HEK293 (cell line): ENCODE measurements at regions not wholly inside any gene's neighbourhood (a gene's known extent, or its start where the extent isn't known, plus 50 kb on each side); places are given as distances from the start of the nearest gene placed in this dataset.

Experiments
- CTCF ChIA-PET: fragments of 350-600 bp; formaldehyde crosslinking; extraction: SDS; loops from one replicate; lab custom pipeline; 2021; ENCODE audit warnings: antibody characterized with exemption; lab: Yijun Ruan, JAX
- POLR2A ChIA-PET: fragments of 300-600 bp; formaldehyde crosslinking; extraction: SDS; loops from one replicate; lab custom pipeline; 2020; ENCODE audit warnings: antibody characterized with exemption, inconsistent platforms; lab: Yijun Ruan, JAX
- H3K27ac ChIP-seq: fragments of 200-500 bp; sonication (Bioruptor generic); 2 replicates; pipeline ENCODE4 v1.5.1; 2014; ENCODE audit warnings: low read depth, low read length, control low read depth, inconsistent platforms; ENCODE audit errors: extremely low read depth
- H3K36me3 ChIP-seq, 2 experiments: fragments of 200-500 bp in 1 of 2; sonication (Bioruptor generic) in 1 of 2; 1 replicate in 1 of 2; 2 replicates in 1 of 2; pipeline ENCODE4 v1.5.1; 2014 to 2017; ENCODE audit warnings: inconsistent platforms in 2 of 2, low read length in 2 of 2; ENCODE audit not compliant: control insufficient read depth in 2 of 2, insufficient read depth in 1 of 2
- H3K4me1 ChIP-seq: fragments of 200-500 bp; sonication (Bioruptor generic); 2 replicates; pipeline ENCODE4 v1.5.1; 2014; ENCODE audit warnings: mild to moderate bottlenecking, low read length, inconsistent platforms; ENCODE audit not compliant: control insufficient read depth, insufficient read depth
- H3K4me3 ChIP-seq: 2 replicates; pipeline ENCODE4 v1.5.1; 2011; ENCODE audit warnings: low read depth, mild to moderate bottlenecking, control low read depth, low read length, moderate library complexity
- H3K9me3 ChIP-seq: fragments of 200-500 bp; sonication (Bioruptor generic); 2 replicates; pipeline ENCODE4 v1.5.1; 2014; ENCODE audit warnings: low read depth, low read length, inconsistent platforms; ENCODE audit not compliant: control insufficient read depth, insufficient read depth
- BCL11B ChIP-seq: fragments of 450-650 bp; formaldehyde crosslinking; IDR thresholded peaks from 2 replicates; pipeline ENCODE4 v1.5.1; 2016; ENCODE audit warnings: low read depth, missing biosample characterization, missing genetic modification characterization
- EGR2 ChIP-seq: fragments of 450-650 bp; formaldehyde crosslinking; IDR thresholded peaks from 2 replicates; pipeline ENCODE4 v1.5.1; 2016; ENCODE audit warnings: low read depth, missing biosample characterization, missing genetic modification characterization
- GLIS1 ChIP-seq: fragments of 450-650 bp; formaldehyde crosslinking; IDR thresholded peaks from 2 replicates; pipeline ENCODE4 v1.5.1; 2016; ENCODE audit warnings: missing biosample characterization, missing genetic modification characterization
- GLIS2 ChIP-seq: fragments of 450-650 bp; formaldehyde crosslinking; IDR thresholded peaks from 2 replicates; pipeline ENCODE4 v1.5.1; 2016; ENCODE audit warnings: missing biosample characterization, missing genetic modification characterization
- IKZF3 ChIP-seq: fragments of 450-650 bp; IDR thresholded peaks from 2 replicates; pipeline ENCODE4 v1.5.0; 2018; ENCODE audit warnings: missing biosample characterization, mild to moderate bottlenecking, missing genetic modification characterization, moderate library complexity
- KLF1 ChIP-seq: fragments of 450-650 bp; formaldehyde crosslinking; IDR thresholded peaks from 2 replicates; pipeline ENCODE4 v1.5.1; 2016; ENCODE audit warnings: missing biosample characterization, missing genetic modification characterization
- KLF16 ChIP-seq: fragments of 450-650 bp; formaldehyde crosslinking; IDR thresholded peaks from 2 replicates; pipeline ENCODE4 v1.5.1; 2017; ENCODE audit warnings: missing biosample characterization, missing genetic modification characterization
- MZF1 ChIP-seq: fragments of 450-650 bp; formaldehyde crosslinking; IDR thresholded peaks from 2 replicates; pipeline ENCODE4 v1.5.1; 2017; ENCODE audit warnings: missing biosample characterization, missing genetic modification characterization, borderline replicate concordance
- OSR2 ChIP-seq: fragments of 450-650 bp; formaldehyde crosslinking; IDR thresholded peaks from 2 replicates; pipeline ENCODE4 v1.5.1; 2016; ENCODE audit warnings: missing biosample characterization, missing genetic modification characterization
- PRDM1 ChIP-seq: fragments of 450-650 bp; formaldehyde crosslinking; IDR thresholded peaks from 2 replicates; pipeline ENCODE4; 2016; ENCODE audit warnings: missing biosample characterization, missing genetic modification characterization
- YY1 ChIP-seq: fragments of 450-650 bp; formaldehyde crosslinking; IDR thresholded peaks from 2 replicates; pipeline ENCODE4 v1.5.1; 2018; ENCODE audit warnings: missing biosample characterization, missing genetic modification characterization
- ZFHX2 ChIP-seq: fragments of 450-650 bp; formaldehyde crosslinking; conservative IDR thresholded peaks from 2 replicates; pipeline ENCODE4 v1.5.1; 2016; ENCODE audit warnings: missing biosample characterization, missing genetic modification characterization
- ZNF132 ChIP-seq: fragments of 450-650 bp; formaldehyde crosslinking; IDR thresholded peaks from 2 replicates; pipeline ENCODE4 v1.5.1; 2017; ENCODE audit warnings: missing biosample characterization, missing genetic modification characterization, borderline replicate concordance
- ZNF155 ChIP-seq: fragments of 450-650 bp; formaldehyde crosslinking; IDR thresholded peaks from 2 replicates; pipeline ENCODE4 v1.5.1; 2016; ENCODE audit warnings: missing biosample characterization, missing genetic modification characterization
- ZNF202 ChIP-seq: fragments of 450-650 bp; formaldehyde crosslinking; IDR thresholded peaks from 2 replicates; pipeline ENCODE4 v1.5.1; 2016; ENCODE audit warnings: missing biosample characterization, missing genetic modification characterization, borderline replicate concordance
- ZNF416 ChIP-seq: fragments of 450-650 bp; formaldehyde crosslinking; IDR thresholded peaks from 2 replicates; pipeline ENCODE4 v1.5.1; 2016; ENCODE audit warnings: missing biosample characterization, missing genetic modification characterization
- ZNF514 ChIP-seq: fragments of 450-650 bp; formaldehyde crosslinking; IDR thresholded peaks from 2 replicates; pipeline ENCODE4 v1.5.1; 2016; ENCODE audit warnings: missing biosample characterization, missing genetic modification characterization
- ZNF521 ChIP-seq: fragments of 450-650 bp; formaldehyde crosslinking; IDR thresholded peaks from 2 replicates; pipeline ENCODE4 v1.5.1; 2017; ENCODE audit warnings: missing biosample characterization, mild to moderate bottlenecking, missing genetic modification characterization
- ZNF596 ChIP-seq: fragments of 450-650 bp; IDR thresholded peaks from 2 replicates; pipeline ENCODE4 v1.5.0; 2018; ENCODE audit warnings: missing biosample characterization, mild to moderate bottlenecking, missing genetic modification characterization, moderate library complexity
- ZNF629 ChIP-seq: fragments of 450-650 bp; formaldehyde crosslinking; IDR thresholded peaks from 2 replicates; pipeline ENCODE4 v1.5.1; 2017; ENCODE audit warnings: missing biosample characterization, missing genetic modification characterization
- ZNF768 ChIP-seq: fragments of 450-650 bp; formaldehyde crosslinking; IDR thresholded peaks from 2 replicates; pipeline ENCODE4 v1.5.1; 2018; ENCODE audit warnings: missing biosample characterization, mild to moderate bottlenecking, missing genetic modification characterization
- ZNF785 ChIP-seq: fragments of 450-650 bp; formaldehyde crosslinking; IDR thresholded peaks from 2 replicates; pipeline ENCODE4 v1.5.1; 2016; ENCODE audit warnings: missing biosample characterization, missing genetic modification characterization
- TF ChIP-seq, protein P1 (sequence below): fragments of 450-650 bp; formaldehyde crosslinking; IDR thresholded peaks from 2 replicates; pipeline ENCODE4 v1.5.1; 2016; ENCODE audit warnings: missing biosample characterization, missing genetic modification characterization, borderline replicate concordance
- TF ChIP-seq, protein P2 (sequence below): fragments of 450-650 bp; formaldehyde crosslinking; IDR thresholded peaks from 2 replicates; pipeline ENCODE4 v1.5.1; 2016; ENCODE audit warnings: missing biosample characterization, missing genetic modification characterization, borderline replicate concordance
- TF ChIP-seq, protein P3 (sequence below): fragments of 450-650 bp; formaldehyde crosslinking; IDR thresholded peaks from 2 replicates; pipeline ENCODE4 v1.5.1; 2016; ENCODE audit warnings: missing biosample characterization, missing genetic modification characterization

DNA sequence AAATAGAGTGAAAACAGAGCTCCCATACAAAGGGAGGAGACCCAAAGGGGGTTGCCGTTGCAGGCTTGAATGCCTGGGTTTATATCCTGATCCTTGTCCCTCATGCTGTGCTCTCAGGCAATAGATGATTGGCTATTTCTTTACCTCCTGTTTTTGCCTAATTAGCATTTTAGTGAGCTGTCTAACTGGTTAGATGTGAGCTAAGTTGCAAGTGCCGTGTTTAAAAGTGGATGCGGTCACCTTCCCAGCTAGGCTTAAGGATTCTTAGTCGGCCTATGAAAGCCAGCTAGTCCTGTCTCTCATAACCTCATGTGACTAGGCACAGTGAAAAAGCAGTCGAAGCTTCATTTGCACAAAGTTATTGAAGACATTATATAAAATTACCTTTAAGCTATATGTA is 356.7 kb upstream of the TMPRSS15 start:
- POLR2A ChIA-PET: no interaction called here
- TF ChIP-seq MZF1 (tag by site-specific recombination) (no peak), ZFHX2 (tag by site-specific recombination) (no peak), ZNF768 (tag by site-specific recombination) (no peak), ZNF155 (tag by site-specific recombination) (no peak)
- TF ChIP-seq, protein P1, sequence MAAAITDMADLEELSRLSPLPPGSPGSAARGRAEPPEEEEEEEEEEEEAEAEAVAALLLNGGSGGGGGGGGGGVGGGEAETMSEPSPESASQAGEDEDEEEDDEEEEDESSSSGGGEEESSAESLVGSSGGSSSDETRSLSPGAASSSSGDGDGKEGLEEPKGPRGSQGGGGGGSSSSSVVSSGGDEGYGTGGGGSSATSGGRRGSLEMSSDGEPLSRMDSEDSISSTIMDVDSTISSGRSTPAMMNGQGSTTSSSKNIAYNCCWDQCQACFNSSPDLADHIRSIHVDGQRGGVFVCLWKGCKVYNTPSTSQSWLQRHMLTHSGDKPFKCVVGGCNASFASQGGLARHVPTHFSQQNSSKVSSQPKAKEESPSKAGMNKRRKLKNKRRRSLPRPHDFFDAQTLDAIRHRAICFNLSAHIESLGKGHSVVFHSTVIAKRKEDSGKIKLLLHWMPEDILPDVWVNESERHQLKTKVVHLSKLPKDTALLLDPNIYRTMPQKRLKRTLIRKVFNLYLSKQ: no peak
- Histone ChIP-seq H3K36me3 (no peaks in the 10 kb centered on the region), H3K27ac (no peak overlapping the region), H3K9me3 (no peaks in the 10 kb centered on the region), H3K4me1 (no peaks in the 10 kb centered on the region), H3K4me3 (no peak overlapping the region)
- CTCF ChIA-PET: no interaction called here

DNA sequence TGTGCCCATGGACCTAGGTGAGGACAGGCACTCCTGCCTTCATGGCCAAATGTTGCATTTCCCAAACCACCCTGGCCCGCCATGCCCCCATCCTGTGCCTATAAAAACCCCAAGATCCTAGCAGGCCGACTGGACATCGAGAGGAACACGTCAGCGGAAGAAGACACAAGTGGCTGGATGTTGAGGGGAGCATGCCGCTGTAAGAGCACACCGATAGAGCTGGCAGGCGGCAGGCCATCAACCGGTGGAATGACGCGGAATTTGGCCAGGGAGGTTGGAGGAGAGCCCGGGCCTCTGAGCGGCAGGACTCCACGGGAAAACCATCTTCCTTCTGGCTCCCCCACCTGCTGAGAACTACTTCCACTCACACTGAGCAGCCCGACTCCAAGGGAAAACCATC is 361.1 kb upstream of the TMPRSS15 start:
- ChIA-PET POLR2A (no interaction called here), CTCF (no interaction called here)
- H3K4me3 ChIP-seq: no peak overlapping the region
- H3K4me1 ChIP-seq: no peaks in the 10 kb centered on the region
- no peaks in the 10 kb centered on the region for H3K36me3 ChIP-seq
- no peaks in the 10 kb centered on the region for H3K9me3 ChIP-seq
- no peak overlapping the region for H3K27ac ChIP-seq
- TF ChIP-seq, protein P2, sequence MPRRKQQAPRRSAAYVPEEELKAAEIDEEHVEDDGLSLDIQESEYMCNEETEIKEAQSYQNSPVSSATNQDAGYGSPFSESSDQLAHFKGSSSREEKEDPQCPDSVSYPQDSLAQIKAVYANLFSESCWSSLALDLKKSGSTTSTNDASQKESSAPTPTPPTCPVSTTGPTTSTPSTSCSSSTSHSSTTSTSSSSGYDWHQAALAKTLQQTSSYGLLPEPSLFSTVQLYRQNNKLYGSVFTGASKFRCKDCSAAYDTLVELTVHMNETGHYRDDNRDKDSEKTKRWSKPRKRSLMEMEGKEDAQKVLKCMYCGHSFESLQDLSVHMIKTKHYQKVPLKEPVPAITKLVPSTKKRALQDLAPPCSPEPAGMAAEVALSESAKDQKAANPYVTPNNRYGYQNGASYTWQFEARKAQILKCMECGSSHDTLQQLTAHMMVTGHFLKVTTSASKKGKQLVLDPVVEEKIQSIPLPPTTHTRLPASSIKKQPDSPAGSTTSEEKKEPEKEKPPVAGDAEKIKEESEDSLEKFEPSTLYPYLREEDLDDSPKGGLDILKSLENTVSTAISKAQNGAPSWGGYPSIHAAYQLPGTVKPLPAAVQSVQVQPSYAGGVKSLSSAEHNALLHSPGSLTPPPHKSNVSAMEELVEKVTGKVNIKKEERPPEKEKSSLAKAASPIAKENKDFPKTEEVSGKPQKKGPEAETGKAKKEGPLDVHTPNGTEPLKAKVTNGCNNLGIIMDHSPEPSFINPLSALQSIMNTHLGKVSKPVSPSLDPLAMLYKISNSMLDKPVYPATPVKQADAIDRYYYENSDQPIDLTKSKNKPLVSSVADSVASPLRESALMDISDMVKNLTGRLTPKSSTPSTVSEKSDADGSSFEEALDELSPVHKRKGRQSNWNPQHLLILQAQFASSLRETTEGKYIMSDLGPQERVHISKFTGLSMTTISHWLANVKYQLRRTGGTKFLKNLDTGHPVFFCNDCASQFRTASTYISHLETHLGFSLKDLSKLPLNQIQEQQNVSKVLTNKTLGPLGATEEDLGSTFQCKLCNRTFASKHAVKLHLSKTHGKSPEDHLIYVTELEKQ (tag by site-specific recombination): no peak
- TF ChIP-seq ZNF132 (tag by site-specific recombination) (no peak), EGR2 (tag by site-specific recombination) (no peak), KLF16 (no peak), IKZF3 (no peak)

DNA sequence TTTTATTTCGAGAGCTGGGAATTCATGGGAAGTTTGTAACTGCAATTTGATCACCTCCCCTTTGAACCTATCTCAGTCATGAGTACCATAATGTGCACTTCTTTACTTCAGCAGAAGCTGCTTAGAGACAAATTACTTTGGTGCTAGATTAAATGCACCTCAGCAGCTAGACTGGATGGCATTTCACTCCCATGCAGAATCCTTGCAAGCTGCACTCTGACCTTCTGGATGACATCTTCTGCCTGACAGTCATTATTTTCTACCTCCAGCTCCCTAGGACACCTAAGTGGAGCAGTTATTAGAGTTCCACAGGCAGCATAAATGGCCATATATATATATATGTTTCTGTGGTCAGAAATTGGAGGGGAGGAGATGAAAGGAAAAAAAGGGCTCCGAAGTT is 366.0 kb upstream of the TMPRSS15 start:
- H3K27ac ChIP-seq: no peak overlapping the region
- ChIA-PET CTCF (no interaction called here), POLR2A (no interaction called here)
- H3K4me3 ChIP-seq: no peak overlapping the region
- H3K36me3 ChIP-seq: no peaks in the 10 kb centered on the region
- H3K4me1 ChIP-seq: no peaks in the 10 kb centered on the region
- H3K9me3 ChIP-seq: no peaks in the 10 kb centered on the region
- TF ChIP-seq ZNF629 (tag by site-specific recombination) (no peak), ZNF514 (tag by site-specific recombination) (no peak), KLF1 (tag by site-specific recombination) (no peak), ZNF202 (no peak), ZNF416 (tag by site-specific recombination) (no peak), YY1 (no peak), BCL11B (no peak), OSR2 (tag by site-specific recombination) (no peak), ZNF596 (tag by site-specific recombination) (no peak), ZNF785 (tag by site-specific recombination) (no peak), ZNF521 (tag by site-specific recombination) (no peak), GLIS2 (tag by site-specific recombination) (no peak), GLIS1 (tag by site-specific recombination) (no peak), PRDM1 (tag by site-specific recombination) (no peak)
- TF ChIP-seq, protein P1: no peak
- TF ChIP-seq, protein P3, sequence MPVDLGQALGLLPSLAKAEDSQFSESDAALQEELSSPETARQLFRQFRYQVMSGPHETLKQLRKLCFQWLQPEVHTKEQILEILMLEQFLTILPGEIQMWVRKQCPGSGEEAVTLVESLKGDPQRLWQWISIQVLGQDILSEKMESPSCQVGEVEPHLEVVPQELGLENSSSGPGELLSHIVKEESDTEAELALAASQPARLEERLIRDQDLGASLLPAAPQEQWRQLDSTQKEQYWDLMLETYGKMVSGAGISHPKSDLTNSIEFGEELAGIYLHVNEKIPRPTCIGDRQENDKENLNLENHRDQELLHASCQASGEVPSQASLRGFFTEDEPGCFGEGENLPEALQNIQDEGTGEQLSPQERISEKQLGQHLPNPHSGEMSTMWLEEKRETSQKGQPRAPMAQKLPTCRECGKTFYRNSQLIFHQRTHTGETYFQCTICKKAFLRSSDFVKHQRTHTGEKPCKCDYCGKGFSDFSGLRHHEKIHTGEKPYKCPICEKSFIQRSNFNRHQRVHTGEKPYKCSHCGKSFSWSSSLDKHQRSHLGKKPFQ (tag by site-specific recombination): no peak
